GM21737 (cell line): ENCODE measurements at regions not wholly inside any gene's neighbourhood (a gene's known extent, or its start where the extent isn't known, plus 50 kb on each side); places are given as distances from the start of the nearest gene placed in this dataset.

Source experiments
- ATAC-seq: cut with Tn5 transposase; IDR thresholded peaks from one replicate; pipeline ENCODE4 v1.9.1; 2021; ENCODE audit warnings: mild to moderate bottlenecking, moderate library complexity; ENCODE audit not compliant: unreplicated experiment

DNA sequence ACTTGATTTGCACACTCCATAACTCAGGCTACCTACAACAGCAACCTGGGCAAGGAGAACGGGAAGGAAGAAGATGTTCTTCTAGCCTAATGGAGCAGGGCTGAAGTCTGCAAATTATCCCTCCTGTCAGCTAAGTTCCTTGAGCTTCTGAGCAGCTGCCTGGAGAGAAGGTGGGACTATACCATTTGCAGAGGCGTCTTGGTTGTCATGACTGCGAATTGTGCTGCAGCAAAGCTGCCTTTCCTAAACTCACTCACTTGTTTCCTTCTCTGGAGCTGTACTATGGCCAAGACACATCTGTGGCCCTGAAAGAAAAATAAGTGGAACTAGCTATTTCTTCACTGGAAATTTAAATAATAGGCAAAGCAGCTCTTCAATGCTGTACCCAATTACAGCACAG is 682.4 kb upstream of the GRIA3 start:
- ATAC-seq: no peak

DNA sequence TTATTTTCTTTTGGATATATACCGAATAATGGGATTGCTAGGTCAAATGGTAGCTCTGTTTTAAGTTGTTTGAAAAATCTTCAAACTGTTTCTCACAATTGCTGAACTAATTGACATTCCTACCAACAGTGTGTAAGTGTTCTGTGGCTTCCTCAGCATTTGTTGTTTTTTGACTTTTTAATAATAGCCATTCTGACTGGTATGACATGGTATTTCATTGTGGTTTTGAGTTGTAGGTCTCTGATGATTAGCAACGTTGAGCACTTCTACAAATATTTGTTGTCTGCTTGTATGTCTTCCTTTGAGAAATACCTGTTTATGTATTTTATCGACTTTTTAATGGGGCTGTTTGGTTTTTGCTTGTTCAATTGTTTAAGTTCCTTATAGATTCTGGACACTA is 680.1 kb upstream of the GRIA3 start:
- no peak for ATAC-seq

DNA sequence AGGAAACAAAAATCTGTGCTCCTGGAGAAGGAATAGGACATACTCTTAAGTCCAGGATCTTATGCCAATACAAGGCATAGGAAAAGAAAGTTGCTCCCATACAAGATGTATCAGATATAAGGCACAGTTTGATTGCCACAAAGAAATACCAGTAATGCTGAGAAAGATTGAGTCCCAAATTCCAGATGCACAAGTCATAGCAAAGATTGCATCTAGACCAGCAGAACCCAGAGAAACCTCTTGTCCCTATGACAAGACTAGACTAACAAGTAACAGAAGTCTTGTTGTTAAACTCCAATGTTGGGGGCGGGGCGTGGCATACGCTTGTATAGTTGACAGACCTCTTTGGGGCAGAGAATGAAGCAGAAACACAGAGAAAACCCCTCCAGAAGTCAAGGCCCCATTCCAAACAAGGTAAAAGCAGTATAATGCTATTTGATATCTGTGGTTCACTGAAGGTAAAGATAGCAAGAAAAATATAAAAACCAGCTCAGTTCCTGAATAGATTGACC is 671.5 kb upstream of the GRIA3 start:
- ATAC-seq: no peak

DNA sequence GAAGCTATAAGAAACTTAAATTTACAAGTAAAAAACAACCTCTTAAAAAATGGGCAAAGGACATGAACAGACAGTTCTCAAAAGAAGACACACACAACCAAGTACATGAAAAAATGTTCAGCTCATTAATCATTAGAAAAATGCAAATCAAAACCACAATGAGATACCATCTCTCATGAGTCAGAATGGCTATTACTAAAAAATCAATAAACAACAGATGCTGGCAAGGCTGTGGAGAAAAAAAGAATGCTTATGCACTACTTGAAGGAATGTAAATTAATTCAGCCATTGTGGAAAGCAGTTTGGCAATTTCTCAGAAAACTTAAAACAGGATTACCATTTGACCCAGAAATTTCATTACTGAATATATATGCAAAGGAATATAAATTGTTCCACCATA is 666.3 kb upstream of the GRIA3 start:
- ATAC-seq: no peak

DNA sequence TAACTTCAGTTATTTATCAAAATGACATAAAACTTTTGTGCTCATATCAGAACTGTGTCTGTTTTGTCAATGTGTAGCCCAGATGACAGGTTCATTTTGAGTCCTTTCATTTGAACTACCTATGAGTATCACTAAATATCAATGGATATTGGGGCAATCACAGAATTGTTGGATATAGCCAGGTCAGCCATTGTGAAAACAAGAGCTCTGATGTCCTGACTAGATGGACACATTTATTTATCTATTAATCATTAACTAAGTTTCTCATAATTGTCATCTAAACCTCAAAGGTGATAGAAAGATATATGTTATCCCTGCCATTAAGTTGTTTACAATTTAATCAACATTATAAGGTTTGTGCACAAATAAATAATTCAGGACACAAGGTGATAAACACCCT is 638.3 kb upstream of the GRIA3 start:
- no peak for ATAC-seq

DNA sequence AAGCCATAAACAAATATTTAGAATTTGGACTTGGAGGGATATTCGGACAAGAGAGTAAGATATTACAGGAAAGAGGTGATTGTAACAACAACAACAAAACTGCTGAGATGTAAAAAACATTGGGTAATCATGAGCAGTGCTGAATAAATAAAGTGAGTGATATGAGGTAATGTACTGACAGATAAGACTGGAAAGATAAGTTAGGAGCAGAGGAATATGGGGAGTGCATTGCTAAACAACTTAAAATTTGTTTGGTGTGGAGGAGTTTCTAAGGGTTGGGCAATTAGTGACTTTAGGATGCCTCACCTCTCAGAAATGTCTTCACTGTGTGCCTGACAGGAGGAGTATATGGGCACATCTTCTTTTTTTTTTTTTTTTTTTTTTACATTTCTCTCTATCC is 637.8 kb upstream of the GRIA3 start:
- no peak for ATAC-seq

DNA sequence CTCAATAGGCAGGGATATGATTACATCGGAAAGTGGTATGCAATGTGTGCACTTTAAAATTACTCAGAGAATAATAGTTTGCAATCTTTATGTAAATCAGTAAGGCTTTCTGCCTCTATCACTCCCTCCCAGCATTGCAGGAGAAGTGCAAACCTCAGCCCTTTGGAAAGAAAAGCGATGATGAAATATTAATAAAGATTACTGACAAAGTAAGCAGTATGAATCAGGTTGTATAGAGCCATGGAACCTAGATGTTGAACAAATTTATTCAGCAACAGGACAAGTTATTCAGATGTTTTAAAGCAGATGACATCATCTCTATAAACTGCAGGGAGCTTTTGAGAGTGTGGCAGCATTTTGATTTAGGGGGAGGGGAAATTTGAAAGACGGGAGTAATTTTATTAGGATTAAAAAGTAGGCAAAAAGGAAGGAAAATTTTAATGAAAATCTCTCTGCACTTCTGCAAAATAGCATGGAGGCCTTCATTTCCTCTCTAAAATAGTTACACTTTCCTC is 631.7 kb upstream of the GRIA3 start:
- ATAC-seq: no peak

DNA sequence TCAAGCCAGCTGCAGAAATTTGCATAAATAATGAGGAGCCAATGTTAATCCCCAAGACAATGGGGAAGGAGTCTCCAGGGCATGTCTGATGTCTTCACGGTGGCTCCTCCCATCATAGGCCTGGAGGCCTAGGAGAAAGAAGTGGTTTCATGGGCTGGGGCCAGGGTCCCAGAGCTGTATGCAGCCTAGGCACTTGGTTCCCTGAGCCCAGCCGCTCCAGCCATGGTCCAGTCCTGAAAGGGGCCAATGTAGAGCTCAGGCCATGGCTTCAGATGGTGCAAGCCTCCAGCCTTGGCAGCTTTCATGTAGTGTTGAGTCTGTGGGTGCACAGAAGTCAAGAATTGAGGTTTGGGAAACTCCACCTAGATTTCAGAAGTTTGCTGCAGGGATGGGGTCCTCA is 628.2 kb upstream of the GRIA3 start:
- no peak for ATAC-seq

DNA sequence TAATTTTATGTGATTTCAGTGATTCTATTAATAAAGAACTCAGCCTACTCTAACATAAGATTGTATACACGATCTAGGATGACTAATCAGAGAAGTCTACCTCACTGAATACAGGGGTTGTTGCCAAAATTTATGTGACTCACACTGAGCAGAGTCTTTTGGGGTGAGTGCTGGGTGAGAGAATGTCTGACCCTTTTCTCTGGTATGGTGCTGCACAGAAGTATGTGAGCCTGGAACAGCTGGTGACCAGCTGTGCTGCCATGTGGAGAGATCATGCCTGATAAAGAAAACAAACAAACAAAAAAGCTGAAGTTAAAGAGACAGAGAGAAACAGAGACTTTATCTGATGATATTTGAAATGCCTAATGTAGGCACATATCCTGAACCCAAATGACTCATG is 618.1 kb upstream of the GRIA3 start:
- ATAC-seq: no peak

DNA sequence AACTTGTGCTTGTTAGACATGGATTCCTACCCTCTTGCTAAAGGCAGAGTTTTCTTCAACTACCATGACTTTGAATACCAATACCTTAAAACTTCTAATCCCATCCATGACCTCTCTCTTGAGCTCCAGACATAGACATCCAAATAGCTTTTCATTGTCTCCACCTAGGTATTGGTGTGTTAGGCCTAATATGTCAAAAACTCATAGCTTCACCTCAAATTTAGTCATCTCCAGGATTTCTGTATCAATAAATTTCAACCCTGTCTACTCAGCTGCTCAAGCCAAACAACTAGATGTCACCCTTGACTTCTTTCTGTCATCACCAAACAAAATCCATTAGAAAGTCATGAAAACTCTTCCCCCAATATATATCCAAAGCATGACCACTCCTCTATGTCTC is 617.7 kb upstream of the GRIA3 start:
- no peak for ATAC-seq

DNA sequence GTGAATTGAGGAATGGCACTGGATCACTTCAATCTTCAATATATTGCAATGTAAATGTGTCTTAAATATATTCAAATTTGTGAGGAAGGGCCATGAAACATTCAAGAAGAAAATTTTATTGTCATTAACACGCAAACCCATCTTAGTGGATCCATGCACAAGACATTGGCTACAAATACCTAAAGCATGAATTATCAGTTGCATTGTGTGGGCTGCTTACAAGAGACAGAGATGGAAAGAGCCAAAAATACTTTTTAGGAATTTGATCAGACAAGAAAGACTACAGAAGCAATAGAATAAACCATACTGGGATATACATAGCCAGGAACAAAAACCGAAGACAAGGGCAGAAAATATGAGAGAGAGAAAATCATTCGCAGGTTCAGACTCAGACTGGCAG is 616.2 kb upstream of the GRIA3 start:
- ATAC-seq: no peak

DNA sequence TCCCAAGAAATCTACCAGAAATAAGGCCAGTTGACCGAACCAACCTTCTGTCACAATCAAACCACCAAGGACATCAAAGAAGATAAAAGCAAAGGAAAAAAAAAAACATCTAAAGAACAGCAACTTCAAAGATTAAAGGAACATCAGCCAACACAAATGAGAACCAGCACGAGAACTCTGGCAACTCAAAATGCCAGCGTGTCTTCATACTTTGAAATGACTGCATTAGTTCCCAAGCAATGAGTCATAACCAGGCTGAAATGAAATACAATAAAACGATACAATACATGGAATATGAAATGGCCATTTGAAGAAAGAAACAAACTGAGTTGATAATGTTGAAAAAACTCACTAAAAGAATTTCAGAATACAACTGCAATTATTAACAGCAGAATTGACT is 611.6 kb upstream of the GRIA3 start:
- ATAC-seq: no peak

DNA sequence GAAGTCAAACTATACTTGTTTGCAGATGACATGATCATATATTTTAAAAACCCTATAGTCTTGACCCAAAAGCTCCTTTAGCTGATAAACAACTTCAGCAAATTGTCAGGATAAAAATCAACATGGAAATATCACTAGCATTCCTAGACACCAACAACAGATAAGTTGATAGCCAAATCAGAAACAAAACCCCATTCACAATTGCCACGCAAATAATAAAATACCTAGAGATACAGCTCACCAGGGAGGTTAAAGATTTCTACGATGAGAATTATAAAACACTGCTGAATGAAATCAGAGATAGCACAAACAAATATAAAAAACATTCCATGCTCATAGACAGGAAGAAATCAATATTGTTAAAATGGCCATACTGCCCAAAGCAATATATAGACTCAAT is 605.0 kb upstream of the GRIA3 start:
- ATAC-seq: no peak

DNA sequence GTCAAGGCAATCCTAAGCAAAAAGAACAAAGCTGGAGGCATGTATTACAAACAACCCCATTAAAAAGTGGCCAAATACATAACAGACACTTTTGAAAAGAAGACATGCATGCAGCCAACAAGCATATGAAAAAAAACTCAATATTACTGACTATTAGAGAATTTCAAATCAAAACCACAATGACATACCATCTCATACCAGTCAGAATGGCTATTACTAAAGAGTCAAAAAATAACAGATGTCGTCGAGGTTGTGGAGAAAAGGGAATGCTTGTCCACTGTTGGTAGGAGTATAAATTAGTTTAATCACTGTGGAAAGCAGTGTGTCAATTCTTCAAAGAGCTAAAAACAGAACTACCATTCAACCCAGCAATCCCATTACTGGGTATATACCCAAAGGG is 604.6 kb upstream of the GRIA3 start:
- no peak for ATAC-seq

DNA sequence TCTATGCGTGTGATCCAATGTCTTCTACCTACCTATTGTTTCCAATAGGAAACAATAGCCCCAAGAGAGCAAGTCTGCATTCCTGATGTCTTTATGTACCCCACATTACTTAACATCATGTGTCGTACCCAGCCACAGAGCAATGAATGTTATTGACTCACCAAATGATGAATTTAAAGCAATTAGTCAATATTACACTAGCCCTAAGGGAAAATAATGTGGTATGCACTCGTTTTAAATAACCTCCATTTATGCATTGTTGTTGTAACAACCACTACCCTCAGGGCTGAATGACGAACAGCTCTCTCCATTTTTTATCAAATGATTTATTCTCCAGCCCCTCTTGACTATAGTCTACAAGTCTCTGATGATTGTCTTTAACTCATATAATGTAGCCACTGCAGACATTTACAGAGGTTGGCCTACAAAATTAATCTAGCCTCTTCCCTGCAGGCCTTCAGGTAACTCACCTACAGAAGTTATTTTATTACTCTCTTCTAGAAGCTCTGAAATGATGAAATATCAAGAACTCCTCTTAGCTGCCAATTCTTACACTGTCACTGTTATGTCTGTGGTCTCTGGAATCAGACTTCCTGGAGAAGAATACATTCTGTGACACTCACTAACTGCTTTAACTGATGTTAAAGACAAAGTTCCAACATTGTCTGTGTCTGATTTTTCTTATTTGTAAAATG is 601.7 kb upstream of the GRIA3 start:
- ATAC-seq: no peak

DNA sequence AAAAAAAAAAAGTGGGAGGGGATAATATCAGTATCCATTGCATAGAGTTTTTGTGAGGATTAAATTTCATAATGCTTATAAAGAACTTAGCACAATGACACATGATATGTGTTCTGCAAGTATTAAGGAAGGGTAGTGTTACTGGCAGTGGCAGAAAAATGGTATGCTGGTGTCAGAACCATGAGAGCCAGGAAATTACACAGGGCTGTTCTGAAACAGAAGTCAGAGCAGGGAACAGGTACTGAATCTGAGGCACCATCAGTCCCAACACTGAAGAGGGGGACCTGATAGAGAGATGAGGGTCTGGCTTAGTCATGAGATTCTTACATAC is 601.1 kb upstream of the GRIA3 start:
- ATAC-seq: no peak

DNA sequence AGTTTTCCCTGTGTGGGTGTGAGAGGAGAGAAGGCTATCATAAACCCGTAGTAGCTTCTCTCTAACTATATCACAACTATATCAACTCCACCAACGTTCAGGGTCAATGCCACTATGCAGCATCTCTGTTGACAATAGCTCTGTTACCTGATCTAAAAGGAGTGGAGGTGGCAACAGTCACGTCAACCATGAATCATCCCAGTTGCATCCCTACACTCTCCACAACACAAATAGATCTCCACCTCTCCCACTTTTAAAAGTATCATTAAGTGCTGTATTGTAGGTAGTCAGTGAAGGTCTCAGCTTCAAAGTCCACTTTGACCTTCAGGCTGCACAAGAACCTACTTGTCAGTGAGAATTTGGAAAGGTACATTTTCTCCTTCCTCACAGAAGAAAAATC is 600.5 kb upstream of the GRIA3 start:
- no peak for ATAC-seq

DNA sequence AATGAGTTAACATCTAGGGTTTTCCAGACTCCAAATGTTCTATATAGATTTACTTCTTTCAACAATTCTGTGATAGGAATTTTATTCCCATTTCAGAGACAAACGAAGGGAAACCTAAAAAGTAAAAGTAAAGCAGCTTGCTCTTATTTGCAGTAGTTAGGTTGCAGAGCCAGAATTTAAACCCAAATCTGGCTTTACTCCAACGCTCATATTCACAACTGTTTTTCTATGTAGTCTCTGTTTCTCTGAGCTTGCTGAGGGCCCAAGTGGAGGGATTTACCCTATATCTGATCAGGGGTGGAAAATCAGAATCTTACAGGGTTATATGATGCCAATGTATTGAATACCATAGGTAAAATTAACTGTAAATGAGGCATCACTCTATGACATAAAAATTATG is 599.1 kb upstream of the GRIA3 start:
- no peak for ATAC-seq

DNA sequence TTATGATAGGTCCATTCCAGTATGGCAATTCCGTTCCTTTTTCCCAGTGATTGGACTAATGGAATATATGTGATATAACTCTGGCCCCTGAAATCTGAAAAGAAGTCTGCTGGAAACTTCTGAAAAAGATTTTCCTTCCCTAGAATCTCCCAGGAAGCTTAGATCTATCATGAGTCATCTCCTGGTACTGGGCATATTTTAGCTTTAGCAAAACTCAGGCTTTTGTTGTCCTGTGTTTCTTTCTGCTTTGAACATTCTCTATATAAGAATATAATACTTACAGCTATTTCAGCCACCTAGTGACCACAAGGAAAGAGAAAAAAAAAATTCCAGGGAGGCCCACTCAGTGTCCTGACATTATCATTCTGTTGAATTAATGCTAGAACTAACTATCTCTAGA is 597.2 kb upstream of the GRIA3 start:
- no peak for ATAC-seq

DNA sequence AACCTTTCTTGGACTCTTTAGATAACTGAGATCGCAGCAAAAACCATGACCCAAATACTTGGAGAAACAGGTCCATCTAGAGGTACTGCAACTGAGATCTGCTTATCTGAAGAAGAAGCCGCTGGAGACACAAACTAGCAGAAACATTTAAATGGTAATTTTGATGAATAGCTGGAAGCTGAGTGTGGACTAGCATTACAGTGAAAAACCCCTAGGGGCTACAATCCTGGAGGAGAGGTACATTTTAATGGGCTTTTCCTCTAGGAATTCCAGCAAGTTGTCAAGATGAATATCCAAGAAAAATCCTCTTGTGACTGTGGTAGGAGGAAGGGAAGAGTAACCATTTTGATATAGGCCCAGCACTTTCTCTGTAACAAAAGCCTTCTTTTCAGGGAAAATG is 592.5 kb upstream of the GRIA3 start:
- ATAC-seq: no peak

DNA sequence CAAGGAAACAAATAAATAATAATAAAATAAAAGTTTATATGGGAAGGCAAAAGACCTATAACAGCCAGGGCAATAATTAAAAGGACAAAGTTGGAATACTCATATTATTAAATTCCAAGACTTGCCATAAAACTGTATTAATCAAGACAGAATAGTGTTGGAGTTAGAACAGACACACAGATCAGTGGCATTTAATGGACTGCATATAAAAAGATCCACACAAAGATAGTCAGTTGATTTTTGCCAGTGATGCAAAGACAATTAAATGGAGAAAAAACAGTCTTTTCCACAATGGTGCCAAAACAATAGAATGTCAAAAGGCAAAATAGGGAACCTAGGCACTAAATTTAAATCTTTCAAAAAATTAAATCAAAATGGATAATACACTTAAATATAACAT is 587.1 kb upstream of the GRIA3 start:
- ATAC-seq: no peak

DNA sequence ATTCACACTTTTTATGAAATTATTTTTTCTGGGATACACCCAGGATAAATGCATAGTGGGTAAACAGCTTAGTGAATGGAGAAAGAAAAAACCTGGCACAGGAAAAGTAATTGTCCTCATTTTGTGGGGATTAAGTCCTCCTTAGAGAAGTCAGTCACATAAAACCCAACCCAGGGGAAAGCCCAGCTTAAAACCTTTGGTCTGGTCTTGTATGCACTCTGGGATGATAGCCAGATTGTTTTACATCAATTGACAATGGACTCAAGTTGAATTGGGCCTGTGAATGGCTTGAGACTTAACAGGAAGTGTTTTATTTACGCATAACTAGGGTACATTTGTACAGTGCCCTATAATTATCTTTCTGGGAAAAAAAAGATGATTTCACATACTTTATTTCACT is 561.3 kb upstream of the GRIA3 start:
- no peak for ATAC-seq

DNA sequence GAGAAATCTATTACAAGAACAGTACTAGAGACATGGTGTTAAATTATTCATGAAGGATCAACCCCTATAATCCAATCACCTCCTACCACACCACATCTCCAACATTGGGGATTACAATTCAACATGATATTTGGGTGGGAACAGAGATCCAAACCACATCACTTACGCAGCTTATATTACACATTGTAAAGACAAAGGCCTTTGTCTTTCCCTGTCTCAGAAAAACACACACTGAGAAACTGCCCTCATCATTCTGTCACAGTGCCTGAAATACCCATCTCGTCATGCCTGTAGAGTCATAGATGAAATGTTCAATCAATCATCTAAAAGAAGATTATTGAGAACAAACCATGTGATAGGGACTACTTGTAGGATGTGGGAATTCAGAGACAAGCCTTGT is 558.8 kb upstream of the GRIA3 start:
- no peak for ATAC-seq
